GM12878 (cell line): ENCODE measurements at regions not wholly inside any gene's neighbourhood (a gene's known extent, or its start where the extent isn't known, plus 50 kb on each side); places are given as distances from the start of the nearest gene placed in this dataset.

Experiments
- ATAC-seq: fragments of 200-7000 bp; cut with Tn5 transposase; 3 replicates; pipeline ENCODE4 v1.9.1; 2020; ENCODE audit warnings: mild to moderate bottlenecking, moderate library complexity
- BruUV-seq: library from RNA; stranded (reverse); fragments of 400-500 nt; replicated peaks from 2 replicates; lab custom pipeline; 2021; lab: Mats Ljungman, UMichigan
- CTCF ChIA-PET: fragments of 300-600 bp; sonication (Branson Sonifier 250); formaldehyde crosslinking; extraction: SDS; loops from one replicate; lab custom pipeline; 2021; ENCODE audit warnings: inconsistent platforms; lab: Yijun Ruan, JAX
- POLR2A ChIA-PET: fragments of 350-600 bp; formaldehyde crosslinking; extraction: SDS; loops from one replicate; lab custom pipeline; 2021; ENCODE audit warnings: inconsistent platforms; lab: Charles Lee
- RAD21 ChIA-PET: fragments of 300-600 bp; sonication (Branson Sonifier 250); formaldehyde crosslinking; loops from one replicate; lab custom pipeline; 2023; ENCODE audit warnings: antibody characterized with exemption; ENCODE audit not compliant: unreplicated experiment; lab: Charles Lee
- SMC1A ChIA-PET: fragments of 300-600 bp; sonication (Branson Sonifier 250); formaldehyde crosslinking; loops from one replicate; lab custom pipeline; 2023; ENCODE audit not compliant: unreplicated experiment, uncharacterized antibody; lab: Charles Lee
- DNase-seq: peaks from one replicate; pipeline ENCODE4 v3.0.0-alpha.2; 2011; ENCODE audit warnings: low read depth, low spot score
- FAIRE-seq: peaks from 3 replicates; lab custom pipeline; 2011; peaks lifted over from hg19 to GRCh38; lab: Jason Lieb, UNC
- H2AFZ ChIP-seq: 2 replicates; pipeline ENCODE4 v1.6.0; 2011; ENCODE audit warnings: low read depth, low read length, control low read depth; ENCODE audit not compliant: control insufficient read depth
- H3K27ac ChIP-seq: 2 replicates; pipeline ENCODE4 v1.5.1; 2011; ENCODE audit warnings: control low read depth; ENCODE audit not compliant: control insufficient read depth, insufficient read depth
- H3K27me3 ChIP-seq, 2 experiments: replicated peaks in 1 of 2; 2 replicates each; pipeline versions ENCODE4 v1.6.0 to v1.6.1; 2011; ENCODE audit warnings: low read length in 1 of 2; ENCODE audit not compliant: control insufficient read depth in 2 of 2, insufficient read depth in 2 of 2
- H3K36me3 ChIP-seq, 2 experiments: 2 replicates each; pipeline ENCODE4 v1.5.1; 2011; ENCODE audit warnings: low read length in 1 of 2; ENCODE audit not compliant: control insufficient read depth in 2 of 2, insufficient read depth in 2 of 2
- H3K4me1 ChIP-seq: 2 replicates; pipeline ENCODE4 v1.6.1; 2011; ENCODE audit warnings: mild to moderate bottlenecking, low read length, moderate library complexity, mixed read lengths; ENCODE audit not compliant: control insufficient read depth, insufficient read depth
- H3K4me2 ChIP-seq: 2 replicates; pipeline ENCODE4 v1.6.0; 2011; ENCODE audit warnings: control low read depth; ENCODE audit not compliant: control insufficient read depth, insufficient read depth
- H3K4me3 ChIP-seq: fragments of 200-600 bp; sonication (generic); 2 replicates; pipeline ENCODE4 v1.5.1; 2016
- H3K79me2 ChIP-seq: 2 replicates; pipeline ENCODE4 v1.6.0; 2011; ENCODE audit warnings: low read length; ENCODE audit not compliant: control insufficient read depth, insufficient read depth
- H3K9ac ChIP-seq: 2 replicates; pipeline ENCODE4 v1.8.0; 2011; ENCODE audit warnings: low read length, control low read depth, mixed read lengths; ENCODE audit not compliant: control insufficient read depth, insufficient read depth
- H3K9me3 ChIP-seq: replicated peaks from 3 replicates; pipeline ENCODE4 v1.5.1; 2011; ENCODE audit warnings: mild to moderate bottlenecking, low read length; ENCODE audit not compliant: control insufficient read depth, insufficient read depth
- H4K20me1 ChIP-seq: 2 replicates; pipeline ENCODE4 v1.6.0; 2011; ENCODE audit not compliant: control insufficient read depth, insufficient read depth
- CEBPZ ChIP-seq: fragments of 150-350 bp; IDR thresholded peaks from 2 replicates; pipeline ENCODE4 v1.6.1; 2016; ENCODE audit warnings: low read depth, low read length
- CHD4 ChIP-seq: fragments of 200-600 bp; sonication (generic); IDR thresholded peaks from 2 replicates; pipeline ENCODE4 v1.6.1; 2016; ENCODE audit warnings: mild to moderate bottlenecking
- EED ChIP-seq: sonication (generic); IDR thresholded peaks from 2 replicates; pipeline ENCODE4 v1.6.1; 2016; ENCODE audit warnings: antibody characterized with exemption, low read depth
- ETV6 ChIP-seq, 2 experiments: fragments of 450-650 bp in 1 of 2; IDR thresholded peaks in 1 of 2; conservative IDR thresholded peaks in 1 of 2; 2 replicates each; pipeline ENCODE4 v1.6.1; 2014; ENCODE audit warnings: antibody characterized with exemption in 1 of 2, borderline replicate concordance in 1 of 2, low read depth in 1 of 2, mild to moderate bottlenecking in 1 of 2, moderate library complexity in 1 of 2
- KLF5 ChIP-seq: fragments of 450-650 bp; IDR thresholded peaks from 2 replicates; pipeline ENCODE4 v1.6.1; 2014; ENCODE audit warnings: mild to moderate bottlenecking; ENCODE audit not compliant: partially characterized antibody
- LARP7 ChIP-seq: fragments of 450-650 bp; IDR thresholded peaks from 2 replicates; pipeline ENCODE4 v1.6.1; 2017; ENCODE audit warnings: mild to moderate bottlenecking
- MXI1 ChIP-seq: fragments of 150-350 bp; IDR thresholded peaks from 2 replicates; pipeline ENCODE4 v1.6.1; 2011; ENCODE audit warnings: low read depth, mild to moderate bottlenecking, inconsistent platforms, low read length, improper control_type of control experiment
- MYB ChIP-seq: fragments of 150-350 bp; IDR thresholded peaks from 2 replicates; pipeline ENCODE4 v1.6.1; 2014; ENCODE audit warnings: mild to moderate bottlenecking, low read depth, low read length, borderline replicate concordance
- NBN ChIP-seq: fragments of 450-650 bp; IDR thresholded peaks from 2 replicates; pipeline ENCODE4 v1.6.1; 2016
- NFXL1 ChIP-seq: fragments of 450-650 bp; IDR thresholded peaks from 2 replicates; pipeline ENCODE4 v1.6.1; 2017; ENCODE audit warnings: antibody characterized with exemption, mild to moderate bottlenecking, borderline replicate concordance
- PBX3 ChIP-seq: IDR thresholded peaks from 2 replicates; pipeline ENCODE4 v1.6.1; 2011; ENCODE audit warnings: mild to moderate bottlenecking, low read depth, low read length, moderate library complexity; ENCODE audit not compliant: insufficient replicate concordance
- SIX5 ChIP-seq: IDR thresholded peaks from 2 replicates; pipeline ENCODE4 v1.6.1; 2011; ENCODE audit warnings: mild to moderate bottlenecking, low read depth, low read length, moderate library complexity; ENCODE audit not compliant: severe bottlenecking
- SP1 ChIP-seq: IDR thresholded peaks from one replicate; pipeline ENCODE4 v1.6.1; 2011; ENCODE audit warnings: low read depth, low read length
- TARDBP ChIP-seq: IDR thresholded peaks from 2 replicates; pipeline ENCODE4 v1.6.1; 2016; ENCODE audit warnings: borderline replicate concordance
- WGBS: methylation state at CpG from one replicate; pipeline ENCODE4 v1.1.6; 2016; ENCODE audit warnings: low lambda C conversion rate; ENCODE audit not compliant: insufficient replicate concordance, insufficient coverage; ENCODE audit errors: missing lambda C conversion rate; 5-methylcytosine and 5-hydroxymethylcytosine counted together
- in situ Hi-C: fragments of 300-500 bp; cut with MboI; formaldehyde crosslinking; loops from 9 replicates; pipeline ENCODE4 v1.14.3; 2018; ENCODE audit warnings: mixed read lengths
- intact Hi-C: fragments of 100-400 bp; cut with micrococcal nuclease; formaldehyde crosslinking; loops from one replicate; pipeline ENCODE4 v1.14.2; 2022; ENCODE audit not compliant: unreplicated experiment

GRCh38 chr2:219743548-219743947, 116.1 kb downstream of the SLC4A3 start:
- H3K4me3 ChIP-seq = no peak overlapping the region
- no peak for TF ChIP-seq CHD4
- TF ChIP-seq LARP7 = no peak
- no peak for TF ChIP-seq NBN
- TF ChIP-seq ETV6 (conservative IDR thresholded peaks at IDR 0.05 in 1 of 2, IDR thresholded peaks at IDR 0.05 in 1 of 2; ENCODE audit: borderline replicate concordance in 1 of 2, low read depth in 1 of 2) = no peak
- no peak for TF ChIP-seq MXI1
- no peak for TF ChIP-seq CEBPZ
- no peak for TF ChIP-seq NFXL1
- TF ChIP-seq SIX5 = no peak
- no peak for TF ChIP-seq TARDBP
- TF ChIP-seq SP1 = no peak
- TF ChIP-seq PBX3 = no peak
- no peak for TF ChIP-seq KLF5
- TF ChIP-seq EED = no peak
- no peak for TF ChIP-seq MYB
- H3K9me3 ChIP-seq = no peaks in the 10 kb centered on the region
- no TSS peak for BruUV-seq
- in situ Hi-C loops (no loop called here), intact Hi-C loops (no loop called here)
- H4K20me1 ChIP-seq = no peaks in the 10 kb centered on the region
- no peak overlapping the region for H2AFZ ChIP-seq
- no peak for ATAC-seq
- peaks cover 2 to 3% of the 10 kb centered on the region in 2 experiments; a peak in 2 of 4 replicates for H3K27me3 ChIP-seq
- no peaks in the 10 kb centered on the region for H3K79me2 ChIP-seq
- H3K36me3 ChIP-seq = no peaks in the 10 kb centered on the region
- H3K4me1 ChIP-seq = no peaks in the 10 kb centered on the region
- ChIA-PET SMC1A (interaction anchor here (1.2 kb wide), 1 partner anchor 30 kb away, joined by 3 read pairs; no protein-coding TSS in a partner anchor), POLR2A (no interaction called here), RAD21 (interaction anchor here (1.5 kb wide), 1 partner anchor 255 kb away, joined by 3 read pairs; no protein-coding TSS in a partner anchor), CTCF (interaction anchor here (0.7 to 1.2 kb wide), 3 partner anchors 12 to 89 kb away, joined by 3 read pairs; no protein-coding TSS in a partner anchor)
- H3K4me2 ChIP-seq = no peak overlapping the region
- no peak for FAIRE-seq
- WGBS = 36% methylated on average over 1 of the region's 1 CpG
- DNase-seq = no peak
- no peak overlapping the region for H3K9ac ChIP-seq
- H3K27ac ChIP-seq = no peak overlapping the region
